SK-N-SH (cell line): ENCODE measurements at regions not wholly inside any gene's neighbourhood (a gene's known extent, or its start where the extent isn't known, plus 50 kb on each side); places are given as distances from the start of the nearest gene placed in this dataset.

Experiments
- CTCF ChIA-PET: fragments of 300-600, 350-600 bp; formaldehyde crosslinking; extraction: SDS; loops from one replicate; lab custom pipeline; 2021; lab: Yijun Ruan, JAX
- POLR2A ChIA-PET: fragments of 350-600 bp; sonication (Branson Sonifier 250); formaldehyde crosslinking; extraction: SDS; loops from one replicate; lab custom pipeline; 2020; ENCODE audit warnings: antibody characterized with exemption, inconsistent platforms; lab: Yijun Ruan, JAX
- DNase-seq: peaks from one replicate; pipeline ENCODE4 v3.0.0; 2012
- H2AFZ ChIP-seq: fragments of 200-600 bp; sonication (generic); 2 replicates; pipeline ENCODE4 v1.8.1; 2016; ENCODE audit warnings: antibody characterized with exemption, mild to moderate bottlenecking, low read depth
- H3F3A ChIP-seq: fragments of 200-600 bp; sonication (generic); replicated peaks from 2 replicates; pipeline ENCODE3; 2016; ENCODE audit warnings: antibody characterized with exemption, mild to moderate bottlenecking; ENCODE audit not compliant: insufficient read depth
- H3K27ac ChIP-seq, 2 experiments: fragments of 200-500 bp in 1 of 2; fragments of 200-600 bp in 1 of 2; sonication (Bioruptor generic) in 1 of 2; sonication (generic), shearing (Covaris generic) in 1 of 2; 2 replicates each; pipeline versions ENCODE4 v1.5.1 to v1.6.1; 2014 to 2016; ENCODE audit warnings: low read depth in 2 of 2, inconsistent platforms in 1 of 2, low read length in 1 of 2, mild to moderate bottlenecking in 1 of 2, mixed read lengths in 1 of 2
- H3K27me3 ChIP-seq: fragments of 200-600 bp; sonication (generic), shearing (Covaris generic); 2 replicates; pipeline ENCODE4 v1.6.1; 2016; ENCODE audit warnings: mixed run types; ENCODE audit not compliant: insufficient read depth
- H3K36me3 ChIP-seq, 2 experiments: fragments of 200-500 bp in 1 of 2; fragments of 200-600 bp in 1 of 2; sonication (Bioruptor generic) in 1 of 2; sonication (generic) in 1 of 2; replicated peaks in 1 of 2; 2 replicates each; pipeline versions ENCODE3 to v1.5.1; 2014 to 2016; ENCODE audit warnings: low read length in 1 of 2, mild to moderate bottlenecking in 1 of 2; ENCODE audit not compliant: insufficient read depth in 2 of 2, control insufficient read depth in 1 of 2
- H3K4me1 ChIP-seq, 2 experiments: fragments of 200-500 bp in 1 of 2; fragments of 200-600 bp in 1 of 2; sonication (Bioruptor generic) in 1 of 2; sonication (generic), shearing (Covaris generic) in 1 of 2; 2 replicates each; pipeline versions ENCODE4 v1.5.1 to v1.6.1; 2014 to 2016; ENCODE audit warnings: low read depth in 1 of 2, low read length in 1 of 2, mixed run types in 1 of 2; ENCODE audit not compliant: insufficient read depth in 2 of 2, control insufficient read depth in 1 of 2
- H3K4me2 ChIP-seq: fragments of 200-600 bp; sonication (generic), shearing (Covaris generic); 2 replicates; pipeline ENCODE4 v1.6.1; 2017; ENCODE audit warnings: mixed run types
- H3K4me3 ChIP-seq, 2 experiments: fragments of 200-500 bp in 1 of 2; fragments of 200-600 bp in 1 of 2; sonication (Bioruptor generic) in 1 of 2; sonication (generic), shearing (Covaris generic) in 1 of 2; 2 replicates each; pipeline versions ENCODE4 v1.5.1 to v1.8.1; 2014 to 2016; ENCODE audit warnings: low read depth in 2 of 2, inconsistent platforms in 1 of 2, low read length in 1 of 2, mild to moderate bottlenecking in 1 of 2, mixed read lengths in 1 of 2, moderate library complexity in 1 of 2
- H3K79me2 ChIP-seq: fragments of 200-600 bp; sonication (generic); 2 replicates; pipeline ENCODE4 v1.8.1; 2017; ENCODE audit warnings: mild to moderate bottlenecking; ENCODE audit not compliant: insufficient read depth
- H3K9ac ChIP-seq: fragments of 200-600 bp; sonication (generic); 2 replicates; pipeline ENCODE4 v1.6.1; 2017; ENCODE audit warnings: mixed run types
- H3K9me2 ChIP-seq: fragments of 200-600 bp; sonication (generic); 2 replicates; pipeline ENCODE4 v1.6.1; 2017; ENCODE audit warnings: mixed run types
- H3K9me3 ChIP-seq: fragments of 200-600 bp; sonication (generic); 2 replicates; pipeline ENCODE4 v1.6.1; 2017; ENCODE audit warnings: mixed run types, mild to moderate bottlenecking, moderate library complexity
- H4K20me1 ChIP-seq: fragments of 200-600 bp; sonication (generic); 2 replicates; pipeline ENCODE4 v1.6.1; 2017; ENCODE audit warnings: mild to moderate bottlenecking, mixed run types; ENCODE audit not compliant: insufficient read depth
- CHD2 ChIP-seq: fragments of 150-350 bp; IDR thresholded peaks from 2 replicates; pipeline ENCODE4 v1.6.1; 2018; ENCODE audit warnings: low read length; ENCODE audit not compliant: partially characterized antibody
- EP300 ChIP-seq, 2 experiments: IDR thresholded peaks; 2 replicates each; pipeline versions ENCODE4 v1.4.0 to v1.6.1; 2012; ENCODE audit warnings: borderline replicate concordance in 1 of 2, low read depth in 1 of 2, low read length in 1 of 2
- FOSL2 ChIP-seq: IDR thresholded peaks from 2 replicates; pipeline ENCODE4 v1.4.0; 2012; ENCODE audit warnings: low read depth, mild to moderate bottlenecking, moderate library complexity, borderline replicate concordance
- FOXJ3 ChIP-seq: sonication (generic); formaldehyde crosslinking; IDR thresholded peaks from 2 replicates; pipeline ENCODE4 v1.5.1; 2020; ENCODE audit warnings: mild to moderate bottlenecking, missing genetic modification reagents
- FOXM1 ChIP-seq: IDR thresholded peaks from 2 replicates; pipeline ENCODE4 v1.4.0; 2012; ENCODE audit warnings: low read depth, mild to moderate bottlenecking
- GABPA ChIP-seq: IDR thresholded peaks from 2 replicates; pipeline ENCODE4 v1.4.0; 2012; ENCODE audit warnings: low read depth, mild to moderate bottlenecking
- MEF2A ChIP-seq: IDR thresholded peaks from 2 replicates; pipeline ENCODE4 v1.4.0; 2012; ENCODE audit warnings: low read depth, borderline replicate concordance
- MXI1 ChIP-seq: IDR thresholded peaks from 2 replicates; pipeline ENCODE4 v1.6.1; 2012; ENCODE audit warnings: mild to moderate bottlenecking, low read depth, low read length, improper control_type of control experiment
- RAD21 ChIP-seq: IDR thresholded peaks from 2 replicates; pipeline ENCODE4 v1.6.1; 2012; ENCODE audit warnings: mild to moderate bottlenecking, low read length
- RFX5 ChIP-seq: IDR thresholded peaks from 2 replicates; pipeline ENCODE4 v1.6.1; 2012; ENCODE audit warnings: mild to moderate bottlenecking, improper control_type of control experiment, low read length
- RXRA ChIP-seq: IDR thresholded peaks from 2 replicates; pipeline ENCODE4 v1.4.0; 2012; ENCODE audit warnings: low read depth, mild to moderate bottlenecking, borderline replicate concordance
- SIN3A ChIP-seq: IDR thresholded peaks from 2 replicates; pipeline ENCODE4 v1.6.1; 2012; ENCODE audit warnings: low read depth, mild to moderate bottlenecking, low read length, moderate library complexity, borderline replicate concordance
- SMC3 ChIP-seq: IDR thresholded peaks from 2 replicates; pipeline ENCODE4 v1.6.1; 2012; ENCODE audit warnings: low read depth, low read length, improper control_type of control experiment
- TAF1 ChIP-seq: IDR thresholded peaks from 2 replicates; pipeline ENCODE4 v1.6.1; 2012; ENCODE audit warnings: low read depth, mild to moderate bottlenecking, low read length, moderate library complexity, borderline replicate concordance
- WGBS: methylation state at CpG from one replicate; pipeline ENCODE4 v1.1.6; 2017; ENCODE audit warnings: low lambda C conversion rate; 5-methylcytosine and 5-hydroxymethylcytosine counted together
- TF ChIP-seq, protein P1 (sequence below): IDR thresholded peaks from 2 replicates; pipeline ENCODE4; 2012
- TF ChIP-seq, protein P2 (sequence below): fragments of 150-350 bp; IDR thresholded peaks from 2 replicates; pipeline ENCODE4 v1.6.1; 2016; ENCODE audit warnings: mild to moderate bottlenecking, low read depth, low read length

DNA sequence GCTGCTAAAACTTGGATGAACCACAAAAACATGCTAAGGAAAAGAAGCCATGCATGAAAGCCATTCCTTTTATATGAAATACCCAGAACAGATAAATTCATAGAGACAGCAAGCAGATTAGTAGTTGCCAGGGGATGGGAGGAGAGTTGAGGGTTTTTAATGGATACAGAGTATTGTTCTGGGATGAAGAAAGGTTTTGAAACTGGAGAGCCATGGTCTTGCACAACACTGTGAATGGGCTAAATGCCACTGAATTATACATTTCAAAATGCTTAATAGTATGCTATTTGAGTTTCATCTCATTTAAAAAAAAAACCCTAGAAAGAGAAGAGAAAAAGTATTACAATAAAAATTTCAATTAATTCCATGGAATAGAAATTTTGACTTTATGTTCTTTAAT is 154.3 kb downstream of the GNAT3 start:
- H3K4me1 ChIP-seq = peaks cover 0 to 6% of the 10 kb centered on the region in 2 experiments; a peak in 1 of 4 replicates
- ChIA-PET POLR2A (no interaction called here), CTCF (interaction anchor here (1.1 kb wide), 1 partner anchor 12 kb away, joined by 3 read pairs; no protein-coding TSS in a partner anchor)
- no peaks in the 10 kb centered on the region for H4K20me1 ChIP-seq
- H3F3A ChIP-seq = no peaks in the 10 kb centered on the region
- no peaks in the 10 kb centered on the region for H3K9me2 ChIP-seq
- H3K4me2 ChIP-seq = no peak overlapping the region
- no peaks in the 10 kb centered on the region for H3K36me3 ChIP-seq
- H3K79me2 ChIP-seq = no peaks in the 10 kb centered on the region
- no peak for TF ChIP-seq MXI1
- no peak for TF ChIP-seq RAD21
- TF ChIP-seq, protein P1, sequence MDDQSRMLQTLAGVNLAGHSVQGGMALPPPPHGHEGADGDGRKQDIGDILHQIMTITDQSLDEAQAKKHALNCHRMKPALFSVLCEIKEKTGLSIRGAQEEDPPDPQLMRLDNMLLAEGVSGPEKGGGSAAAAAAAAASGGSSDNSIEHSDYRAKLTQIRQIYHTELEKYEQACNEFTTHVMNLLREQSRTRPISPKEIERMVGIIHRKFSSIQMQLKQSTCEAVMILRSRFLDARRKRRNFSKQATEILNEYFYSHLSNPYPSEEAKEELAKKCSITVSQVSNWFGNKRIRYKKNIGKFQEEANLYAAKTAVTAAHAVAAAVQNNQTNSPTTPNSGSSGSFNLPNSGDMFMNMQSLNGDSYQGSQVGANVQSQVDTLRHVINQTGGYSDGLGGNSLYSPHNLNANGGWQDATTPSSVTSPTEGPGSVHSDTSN = no peak
- no peak for TF ChIP-seq MEF2A
- no peak for TF ChIP-seq GABPA
- TF ChIP-seq, protein P2, sequence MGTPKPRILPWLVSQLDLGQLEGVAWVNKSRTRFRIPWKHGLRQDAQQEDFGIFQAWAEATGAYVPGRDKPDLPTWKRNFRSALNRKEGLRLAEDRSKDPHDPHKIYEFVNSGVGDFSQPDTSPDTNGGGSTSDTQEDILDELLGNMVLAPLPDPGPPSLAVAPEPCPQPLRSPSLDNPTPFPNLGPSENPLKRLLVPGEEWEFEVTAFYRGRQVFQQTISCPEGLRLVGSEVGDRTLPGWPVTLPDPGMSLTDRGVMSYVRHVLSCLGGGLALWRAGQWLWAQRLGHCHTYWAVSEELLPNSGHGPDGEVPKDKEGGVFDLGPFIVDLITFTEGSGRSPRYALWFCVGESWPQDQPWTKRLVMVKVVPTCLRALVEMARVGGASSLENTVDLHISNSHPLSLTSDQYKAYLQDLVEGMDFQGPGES = no peak
- no peak for TF ChIP-seq FOXM1
- TF ChIP-seq EP300 (IDR thresholded peaks at IDR 0.05; ENCODE audit: borderline replicate concordance in 1 of 2, low read depth in 1 of 2, low read length in 1 of 2) = no peak
- no peak for TF ChIP-seq RXRA
- no peak for TF ChIP-seq FOXJ3 (CRISPR knock-in tag)
- TF ChIP-seq RFX5 = no peak
- TF ChIP-seq CHD2 = no peak
- TF ChIP-seq SIN3A = no peak
- no peak for TF ChIP-seq FOSL2
- TF ChIP-seq TAF1 = no peak
- no peak for DNase-seq
- H2AFZ ChIP-seq = no peak overlapping the region
- H3K27me3 ChIP-seq = no peaks in the 10 kb centered on the region
- H3K4me3 ChIP-seq = no peak overlapping the region
- H3K9me3 ChIP-seq = peaks cover 5% of the 10 kb centered on the region
- H3K27ac ChIP-seq = no peak overlapping the region
- no peak overlapping the region for H3K9ac ChIP-seq

DNA sequence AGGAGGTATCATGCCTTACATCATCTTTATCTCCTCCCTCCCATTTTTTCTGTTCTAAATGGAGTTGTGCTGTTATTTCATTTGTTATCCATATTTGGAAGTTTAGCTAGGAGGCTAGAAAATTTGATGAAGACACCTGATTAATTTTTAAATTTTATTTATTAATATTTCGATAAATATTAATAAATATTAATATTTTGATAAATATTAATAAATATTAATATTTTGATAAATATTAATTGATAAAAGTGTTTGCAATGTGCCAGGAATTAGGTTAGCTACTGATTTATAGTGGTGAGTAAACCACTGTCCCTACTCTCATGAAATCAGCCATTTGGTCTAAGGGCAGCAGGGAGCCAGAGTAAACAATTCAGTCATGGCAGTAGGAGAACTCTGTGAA is 161.4 kb downstream of the GNAT3 start:
- TF ChIP-seq CHD2 = no peak
- TF ChIP-seq TAF1 = no peak
- no peak for TF ChIP-seq MXI1
- no peak for TF ChIP-seq SMC3
- DNase-seq = no peak
- no peak overlapping the region for H2AFZ ChIP-seq
- H3K9me3 ChIP-seq = no peaks in the 10 kb centered on the region
- no peak overlapping the region for H3K4me3 ChIP-seq
- no peaks in the 10 kb centered on the region for H3K27me3 ChIP-seq
- H3K27ac ChIP-seq = no peak overlapping the region
- H3K36me3 ChIP-seq = no peaks in the 10 kb centered on the region
- H3K79me2 ChIP-seq = no peaks in the 10 kb centered on the region
- no peak overlapping the region for H3K4me2 ChIP-seq
- ChIA-PET CTCF (no interaction called here), POLR2A (no interaction called here)
- no peak overlapping the region for H3K9ac ChIP-seq
- H4K20me1 ChIP-seq = no peaks in the 10 kb centered on the region
- no peaks in the 10 kb centered on the region; a peak in 2 of 4 replicates for H3K4me1 ChIP-seq
- H3F3A ChIP-seq = no peaks in the 10 kb centered on the region
- 44% methylated on average over 1 of the region's 1 CpG for WGBS
- H3K9me2 ChIP-seq = no peaks in the 10 kb centered on the region
